ENCODE measurements at regions not wholly inside any gene's neighbourhood (a gene's known extent, or its start where the extent isn't known, plus 50 kb on each side); places are given as distances from the start of the nearest gene placed in this dataset.

- DNase-seq: no peak
Observed at GRCh38 chr15:62561571-62561970, 396.5 kb upstream of the C2CD4B start.

- DNase-seq: no peak
Observed at GRCh38 chr15:62564886-62565633, 400.0 kb upstream of the C2CD4B start.

- DNase-seq: no peak
Observed at GRCh38 chr15:62565634-62566026, 400.5 kb upstream of the C2CD4B start.

DNA sequence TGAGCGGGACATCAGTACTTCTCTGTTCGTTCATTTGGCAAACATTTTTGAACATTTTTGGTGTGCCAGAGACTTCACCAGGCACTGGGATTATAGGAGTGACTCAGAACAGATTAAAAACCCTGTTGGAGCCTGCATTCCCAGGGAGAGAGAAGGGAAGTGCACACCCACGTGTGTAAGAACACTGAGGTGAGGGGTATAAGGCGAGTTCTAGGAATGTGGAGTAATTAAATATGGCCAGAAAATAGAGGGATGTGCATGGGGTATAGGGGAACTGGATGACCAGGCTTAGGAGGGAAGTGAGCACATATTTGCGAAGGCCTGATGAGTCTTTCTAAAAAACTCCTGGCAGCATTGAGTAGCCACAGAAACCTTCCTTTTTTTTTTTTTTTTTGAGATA, 401.2 kb upstream of the C2CD4B start:
- DNase-seq: no peak

GRCh38 chr15:62567501-62567900, 402.4 kb upstream of the C2CD4B start:
- no peak for DNase-seq

GRCh38 chr15:62568004-62568403, 402.9 kb upstream of the C2CD4B start:
- DNase-seq: no peak

- no peak for DNase-seq
Observed at GRCh38 chr15:62568702-62569101, 403.6 kb upstream of the C2CD4B start.

GRCh38 chr15:62569460-62570404, 404.6 kb upstream of the C2CD4B start:
- peak; percentile 89 for DNase-seq

- DNase-seq: no peak
Observed at GRCh38 chr15:62570405-62570783, 405.3 kb upstream of the C2CD4B start.

- no peak for DNase-seq
Observed at GRCh38 chr15:62571072-62571471, 406.0 kb upstream of the C2CD4B start.

DNA sequence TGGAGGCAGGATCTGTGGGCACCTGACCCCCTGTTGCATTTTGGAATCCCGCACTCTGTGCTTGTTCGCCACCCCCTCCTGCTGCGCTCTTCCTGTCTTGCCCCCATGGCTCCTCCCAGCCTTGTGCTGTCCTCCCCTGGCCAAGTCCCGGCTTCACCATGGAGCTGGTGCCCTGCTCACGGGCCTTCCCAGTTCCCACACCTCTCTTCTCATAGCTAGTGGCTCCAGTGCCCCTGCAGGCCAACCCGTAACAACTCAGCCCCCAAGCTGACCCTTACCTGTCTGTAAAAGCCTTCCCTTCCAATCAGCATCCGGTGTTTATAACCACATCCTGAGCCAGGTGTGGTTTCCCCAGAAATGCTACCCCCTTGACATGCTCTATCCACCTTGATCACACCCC, 407.7 kb upstream of the C2CD4B start:
- DNase-seq: no peak

DNA sequence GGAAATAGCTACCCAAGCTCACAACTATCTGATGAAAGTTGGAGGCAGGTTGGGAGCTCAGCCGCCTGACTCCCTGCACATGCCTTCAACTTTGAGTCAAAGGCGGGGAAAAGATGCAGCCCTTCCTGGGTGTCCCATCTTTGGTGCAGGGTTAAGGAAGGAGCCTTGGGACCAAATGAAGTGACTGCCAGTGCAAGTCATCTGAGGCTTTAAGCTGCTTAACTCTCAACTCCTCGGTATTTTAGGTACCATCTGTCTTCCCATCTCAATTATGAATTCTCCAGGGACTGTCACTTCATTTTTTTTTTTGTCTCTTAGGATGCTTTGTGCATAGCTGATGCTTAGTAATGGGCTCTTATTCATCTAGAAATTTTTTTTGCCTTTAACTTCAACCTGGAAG, 408.8 kb upstream of the C2CD4B start:
- DNase-seq: no peak

GRCh38 chr15:62578546-62578945, 413.5 kb upstream of the C2CD4B start:
- DNase-seq: no peak

DNA sequence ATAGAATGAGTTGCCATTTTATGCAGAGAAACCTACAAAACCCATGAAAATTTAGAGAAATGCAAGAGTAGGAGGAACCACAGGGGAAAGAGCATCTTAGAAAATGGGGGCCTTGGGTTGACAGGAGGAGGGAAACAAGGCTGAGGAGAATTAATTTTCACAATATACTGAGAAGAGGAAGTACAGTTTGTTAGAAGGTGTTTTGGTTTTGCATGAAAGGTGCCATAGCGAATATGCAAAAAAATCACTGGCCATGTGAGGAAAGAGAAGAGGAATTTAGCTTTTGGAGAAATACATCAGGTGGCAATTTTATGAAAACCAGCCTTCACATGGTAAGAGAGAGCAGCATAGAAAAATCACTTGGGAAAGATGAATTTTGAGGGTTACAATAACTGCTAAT, 413.9 kb upstream of the C2CD4B start:
- DNase-seq: no peak

DNA sequence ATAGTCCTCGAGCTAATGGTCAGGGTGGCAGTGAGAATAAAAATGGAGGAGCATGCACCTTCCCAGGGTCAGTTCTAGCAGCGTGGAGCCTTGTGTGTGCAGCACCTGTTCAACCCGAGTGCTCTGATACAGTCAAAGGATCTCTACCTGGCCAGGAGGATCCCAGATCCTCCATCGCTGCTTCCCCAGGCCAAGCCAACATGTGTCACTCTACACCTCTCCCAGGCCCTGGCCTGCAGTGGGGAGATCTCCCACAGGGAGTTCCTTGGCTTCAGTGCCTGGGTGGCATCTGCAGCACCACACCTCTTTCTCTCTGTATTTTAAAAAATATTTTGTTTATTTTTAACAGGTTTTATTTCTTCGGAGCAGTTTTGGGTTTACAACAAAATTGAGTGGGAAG, 414.8 kb upstream of the C2CD4B start:
- no peak for DNase-seq

DNA sequence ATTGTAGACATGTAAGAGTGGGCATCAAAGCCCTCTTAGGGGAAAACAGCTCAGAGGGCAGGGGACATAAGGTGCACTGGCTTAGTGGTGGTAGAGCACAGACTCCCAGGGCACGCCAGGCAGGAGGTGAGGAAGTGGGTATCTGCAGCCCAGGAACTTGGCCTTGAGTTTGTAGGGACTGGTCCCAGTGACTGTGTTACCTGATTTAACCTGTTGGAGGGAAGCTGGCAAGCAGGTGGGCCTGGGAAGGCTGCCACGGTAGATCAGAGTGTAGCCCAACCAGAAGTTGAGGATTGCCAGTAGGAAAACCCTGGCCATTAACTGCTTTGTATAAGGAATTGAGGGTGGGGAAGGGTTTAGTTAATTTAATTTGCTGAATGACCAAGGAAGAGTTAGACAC, 417.5 kb upstream of the C2CD4B start:
- DNase-seq: no peak

GRCh38 chr15:62584301-62585235, 419.5 kb upstream of the C2CD4B start:
- no peak for DNase-seq

- no peak for DNase-seq
Observed at GRCh38 chr15:62588938-62589670, 424.0 kb upstream of the C2CD4B start.

DNA sequence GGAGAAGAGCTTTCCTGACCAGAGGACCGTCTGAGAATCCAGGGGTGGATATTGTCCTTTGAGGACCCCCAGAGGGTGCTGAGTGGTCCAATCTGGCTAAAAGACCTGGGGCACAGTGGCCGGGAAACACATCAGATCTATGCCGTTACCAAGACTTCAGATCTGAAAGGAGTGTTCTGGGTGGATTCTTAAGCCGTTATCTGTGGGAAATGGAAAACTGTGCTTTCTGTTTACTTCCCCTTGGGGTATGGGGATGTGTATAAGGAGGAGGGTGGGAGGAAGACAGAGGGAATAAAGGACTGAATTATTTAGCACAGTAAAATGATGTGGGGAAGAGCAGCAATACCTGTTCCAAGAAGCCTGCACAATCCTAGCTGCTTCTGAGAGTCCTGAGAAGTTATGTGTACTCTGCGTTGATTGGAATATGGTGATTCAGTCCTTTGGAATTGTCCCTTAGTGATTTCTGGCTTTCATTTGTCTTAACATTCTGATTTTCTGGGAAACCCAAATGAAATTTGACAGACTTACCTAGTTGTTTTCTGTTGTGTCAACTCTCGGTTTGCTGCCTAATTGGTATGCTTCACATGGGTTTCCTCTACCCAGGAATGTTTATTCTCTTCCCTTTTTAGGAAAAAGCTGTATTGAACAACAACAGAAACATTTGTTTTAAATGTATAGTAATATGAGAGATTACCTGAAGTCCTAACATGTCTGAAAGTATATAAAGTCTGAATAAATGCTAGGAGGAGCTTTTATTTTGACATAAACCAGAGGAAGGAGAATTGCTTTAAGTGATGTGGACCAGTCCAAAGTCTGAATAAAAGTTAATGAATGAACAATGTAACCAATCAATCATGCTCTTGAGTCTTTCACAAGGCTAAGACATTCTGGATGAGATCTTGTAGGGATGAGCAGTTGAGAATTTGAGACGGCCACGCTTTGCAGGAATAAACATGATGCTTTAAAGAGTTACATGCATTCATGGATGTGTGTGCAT, 427.1 kb upstream of the C2CD4B start:
- DNase-seq: no peak

- no peak for DNase-seq
Observed at GRCh38 chr15:62592920-62593319, 427.8 kb upstream of the C2CD4B start.

All from DMS153 (cell line).